ENCODE measurements at regions not wholly inside any gene's neighbourhood (a gene's known extent, or its start where the extent isn't known, plus 50 kb on each side); places are given as distances from the start of the nearest gene placed in this dataset.

- no peak for TF ChIP-seq CTCF (IDR thresholded peaks at IDR 0.05; ENCODE audit: low read length)
- Histone ChIP-seq H3K9me3 (ENCODE audit: low read length) (no peaks in the 10 kb centered on the region), H3K4me1 (ENCODE audit: insufficient read depth, low read length, severe bottlenecking) (no peaks in the 10 kb centered on the region), H3K4me2 (ENCODE audit: low read length) (no peak overlapping the region), H3K27ac (ENCODE audit: low read depth, low read length, poor library complexity, severe bottlenecking) (no peak overlapping the region), H3K27me3 (ENCODE audit: insufficient read depth, low read length) (no peaks in the 10 kb centered on the region), H2AFZ (ENCODE audit: low read length) (no peak overlapping the region), H3K9ac (ENCODE audit: low read length) (no peak overlapping the region), H3K79me2 (ENCODE audit: insufficient read depth, low read length) (no peaks in the 10 kb centered on the region), H3F3A (ENCODE audit: insufficient read depth, low read length) (no peaks in the 10 kb centered on the region), H3K9me2 (ENCODE audit: low read depth, low read length) (no peaks in the 10 kb centered on the region), H4K20me1 (ENCODE audit: insufficient read depth, low read length) (no peaks in the 10 kb centered on the region), H3K4me3 (ENCODE audit: low read depth, low read length, poor library complexity, severe bottlenecking) (no peak overlapping the region), H3K36me3 (ENCODE audit: insufficient read depth, low read length) (no peaks in the 10 kb centered on the region)
Observed at GRCh38 chr13:86142080-86142479, 342.9 kb upstream of the SLITRK6 start.

- no peak overlapping the region for H3K9ac ChIP-seq (ENCODE audit: low read length)
- 0 out of 2 replicates have a peak, but pooled peaks cover 5% of the 10 kb centered on the region for H3K9me2 ChIP-seq (ENCODE audit: low read depth, low read length)
- H3F3A ChIP-seq (ENCODE audit: insufficient read depth, low read length): no peaks in the 10 kb centered on the region
- no peaks in the 10 kb centered on the region for H3K4me1 ChIP-seq (ENCODE audit: insufficient read depth, low read length, severe bottlenecking)
- H3K4me3 ChIP-seq (ENCODE audit: low read depth, low read length, poor library complexity, severe bottlenecking): no peak overlapping the region
- H3K27ac ChIP-seq (ENCODE audit: low read depth, low read length, poor library complexity, severe bottlenecking): no peak overlapping the region
- no peaks in the 10 kb centered on the region for H3K79me2 ChIP-seq (ENCODE audit: insufficient read depth, low read length)
- H3K36me3 ChIP-seq (ENCODE audit: insufficient read depth, low read length): no peaks in the 10 kb centered on the region
- TF ChIP-seq CTCF (IDR thresholded peaks at IDR 0.05; ENCODE audit: low read length): no peak
- no peak for TF ChIP-seq EZH2 (IDR thresholded peaks at IDR 0.05; ENCODE audit: borderline replicate concordance, low read length)
- no peak overlapping the region for H2AFZ ChIP-seq (ENCODE audit: low read length)
- no peaks in the 10 kb centered on the region for H3K9me3 ChIP-seq (ENCODE audit: low read length)
- no peaks in the 10 kb centered on the region for H4K20me1 ChIP-seq (ENCODE audit: insufficient read depth, low read length)
- no peak overlapping the region for H3K4me2 ChIP-seq (ENCODE audit: low read length)
- H3K27me3 ChIP-seq (ENCODE audit: insufficient read depth, low read length): no peaks in the 10 kb centered on the region
Observed at GRCh38 chr13:86135856-86136255, 336.6 kb upstream of the SLITRK6 start.

- Histone ChIP-seq H3K27me3 (ENCODE audit: insufficient read depth, low read length) (no peaks in the 10 kb centered on the region), H3K9me3 (ENCODE audit: low read length) (no peaks in the 10 kb centered on the region), H3K4me2 (ENCODE audit: low read length) (no peak overlapping the region), H2AFZ (ENCODE audit: low read length) (no peak overlapping the region), H3K27ac (ENCODE audit: low read depth, low read length, poor library complexity, severe bottlenecking) (no peak overlapping the region), H3K4me1 (ENCODE audit: insufficient read depth, low read length, severe bottlenecking) (peaks cover 2% of the 10 kb centered on the region), H3K9me2 (ENCODE audit: low read depth, low read length) (no peaks in the 10 kb centered on the region), H3K9ac (ENCODE audit: low read length) (no peak overlapping the region), H3K79me2 (ENCODE audit: insufficient read depth, low read length) (no peaks in the 10 kb centered on the region), H3K4me3 (ENCODE audit: low read depth, low read length, poor library complexity, severe bottlenecking) (no peak overlapping the region), H3F3A (ENCODE audit: insufficient read depth, low read length) (no peaks in the 10 kb centered on the region), H3K36me3 (ENCODE audit: insufficient read depth, low read length) (no peaks in the 10 kb centered on the region), H4K20me1 (ENCODE audit: insufficient read depth, low read length) (no peaks in the 10 kb centered on the region)
- TF ChIP-seq EZH2 (IDR thresholded peaks at IDR 0.05; ENCODE audit: borderline replicate concordance, low read length) (no peak), CTCF (IDR thresholded peaks at IDR 0.05; ENCODE audit: low read length) (no peak)
Observed at GRCh38 chr13:86121881-86122280, 322.7 kb upstream of the SLITRK6 start.
